Stimulated activated naive CD8-positive, alpha-beta T cell treated with anti-CD3 and anti-CD28 coated beads, Interleukin-15, Interleukin-2, amounts not matched to agents 100 U/mL and 50 U/mL, for 24 hours (primary cell): ENCODE measurements at regions not wholly inside any gene's neighbourhood (a gene's known extent, or its start where the extent isn't known, plus 50 kb on each side); places are given as distances from the start of the nearest gene placed in this dataset.

Experiments
- ATAC-seq: fragments of 150-1000 bp; cut with Tn5 transposase; one replicate; pipeline ENCODE4 v1.10.0; 2021
- DNase-seq: peaks from one replicate; pipeline ENCODE4 v3.0.0; 2021

GRCh38 chr1:78797108-78797781 lies 147.6 kb downstream of the IFI44 start:
- DNase-seq (no peak), ATAC-seq (no peak)

- no peak for ATAC-seq
Measured at GRCh38 chr1:78799926-78800325, 150.3 kb downstream of the IFI44 start.

GRCh38 chr1:78814176-78814575 lies 164.5 kb downstream of the IFI44 start:
- no peak for ATAC-seq
- no peak for DNase-seq

More at GRCh38 chr1:78799926-78800325, 150.3 kb downstream of the IFI44 start:
- no peak for DNase-seq

GRCh38 chr1:78825561-78825960 lies 175.9 kb downstream of the IFI44 start:
- ATAC-seq (no peak), DNase-seq (no peak)

- ATAC-seq (no peak), DNase-seq (no peak)
Measured at GRCh38 chr1:78829644-78830043, 176.9 kb downstream of the ADGRL4 start.

GRCh38 chr1:78830321-78830720 lies 176.2 kb downstream of the ADGRL4 start:
- ATAC-seq (no peak), DNase-seq (no peak)

- DNase-seq (no peak), ATAC-seq (no peak)
Measured at GRCh38 chr1:78831731-78832360, 174.7 kb downstream of the ADGRL4 start.

GRCh38 chr1:78833491-78833890 lies 173.0 kb downstream of the ADGRL4 start:
- DNase-seq (no peak), ATAC-seq (no peak)

GRCh38 chr1:78834201-78834741 lies 172.3 kb downstream of the ADGRL4 start:
- no peak for DNase-seq
- ATAC-seq, result no peak

- no peak for ATAC-seq
- DNase-seq, result no peak
Measured at GRCh38 chr1:78836726-78837125, 169.8 kb downstream of the ADGRL4 start.

- DNase-seq (peak; percentile 17), ATAC-seq (peak; percentile 43)
Measured at GRCh38 chr1:78839704-78840277, 166.7 kb downstream of the ADGRL4 start.
